ENCODE measurements at regions not wholly inside any gene's neighbourhood (a gene's known extent, or its start where the extent isn't known, plus 50 kb on each side); places are given as distances from the start of the nearest gene placed in this dataset.

DNA sequence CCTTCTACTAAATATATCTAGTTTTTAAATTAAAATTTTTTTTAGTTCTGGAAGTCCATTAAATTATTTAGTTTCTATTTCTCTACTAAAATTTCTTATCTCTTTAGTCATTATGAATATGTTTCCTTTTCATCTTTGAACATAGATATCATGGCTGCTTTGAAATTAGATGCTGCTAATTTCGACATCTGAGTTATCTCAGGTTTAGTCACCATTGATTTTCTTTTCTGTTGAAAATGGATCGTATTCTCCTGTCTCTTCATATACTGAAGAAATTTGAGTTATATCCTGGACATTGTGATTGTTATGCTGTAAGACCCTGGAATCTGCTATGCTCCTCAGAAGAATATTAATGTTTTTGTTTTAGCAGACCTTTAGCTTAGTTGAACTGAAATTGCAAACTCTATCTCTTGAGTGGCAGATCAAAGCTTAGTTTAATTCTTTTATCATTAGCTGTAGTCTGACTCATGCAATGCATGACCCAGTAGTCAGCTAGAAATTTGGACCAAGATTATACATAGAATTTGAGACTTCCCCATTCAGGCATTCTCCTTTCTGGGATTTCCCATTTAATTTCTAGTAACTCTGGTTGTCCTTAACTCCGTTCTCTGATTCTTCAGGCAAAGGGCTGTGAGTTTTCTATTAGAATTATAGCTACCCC is 439.8 kb upstream of the IL12A start:
- Histone ChIP-seq H3K27ac (ENCODE audit: low read depth in 1 of 2, low read length in 2 of 2) (no peak overlapping the region), H3K4me3 (ENCODE audit: low read length in 2 of 2) (no peak overlapping the region), H3K4me1 (ENCODE audit: control insufficient read depth in 1 of 2, insufficient read depth in 2 of 2, low read length in 2 of 2) (no peaks in the 10 kb centered on the region), H3K36me3 (ENCODE audit: control insufficient read depth in 1 of 2, insufficient read depth in 2 of 2, low read length in 1 of 2) (no peaks in the 10 kb centered on the region), H3K9me3 (ENCODE audit: control insufficient read depth, low read length) (peaks cover 1% of the 10 kb centered on the region), H3K27me3 (ENCODE audit: control insufficient read depth in 1 of 2, insufficient read depth in 2 of 2, low read length in 1 of 2) (no peaks in the 10 kb centered on the region)
- 82% methylated on average over 3 of the region's 3 CpGs for WGBS, 2 donors
- intact Hi-C loops (cut with DNase I), result no loop called here
- DNase-seq, result no peak
- no peak for ATAC-seq (ENCODE audit: low FRiP score)

DNA sequence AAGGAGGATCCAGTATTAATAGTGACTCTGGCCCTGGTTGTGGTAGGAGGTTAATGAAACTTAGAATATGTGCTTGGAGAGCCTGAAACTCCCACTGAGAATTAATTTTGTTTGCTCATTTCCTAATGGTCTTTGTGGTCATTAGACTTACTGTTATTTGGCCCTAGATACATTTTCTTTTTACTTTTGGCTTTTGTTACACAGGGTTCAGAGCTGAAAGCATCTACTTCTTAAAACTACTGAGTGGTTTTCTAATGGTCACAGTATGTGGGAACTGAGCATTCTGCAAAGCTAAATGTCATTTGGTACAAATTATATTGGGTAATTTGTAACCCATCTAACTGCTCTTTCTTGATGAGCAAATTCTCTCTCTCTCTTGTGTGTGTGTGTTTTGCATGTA is 433.4 kb upstream of the IL12A start:
- no peak overlapping the region for H3K4me3 ChIP-seq (ENCODE audit: low read length in 2 of 2)
- H3K36me3 ChIP-seq (ENCODE audit: control insufficient read depth in 1 of 2, insufficient read depth in 2 of 2, low read length in 1 of 2), result no peaks in the 10 kb centered on the region
- intact Hi-C loops (cut with DNase I), result no loop called here
- H3K27ac ChIP-seq (ENCODE audit: low read depth in 1 of 2, low read length in 2 of 2), result no peak overlapping the region
- no peak for ATAC-seq (ENCODE audit: low FRiP score)
- no peaks in the 10 kb centered on the region for H3K27me3 ChIP-seq (ENCODE audit: control insufficient read depth in 1 of 2, insufficient read depth in 2 of 2, low read length in 1 of 2)
- DNase-seq, result no peak
- H3K9me3 ChIP-seq (ENCODE audit: control insufficient read depth, low read length), result no peaks in the 10 kb centered on the region
- no peaks in the 10 kb centered on the region for H3K4me1 ChIP-seq (ENCODE audit: control insufficient read depth in 1 of 2, insufficient read depth in 2 of 2, low read length in 2 of 2)

DNA sequence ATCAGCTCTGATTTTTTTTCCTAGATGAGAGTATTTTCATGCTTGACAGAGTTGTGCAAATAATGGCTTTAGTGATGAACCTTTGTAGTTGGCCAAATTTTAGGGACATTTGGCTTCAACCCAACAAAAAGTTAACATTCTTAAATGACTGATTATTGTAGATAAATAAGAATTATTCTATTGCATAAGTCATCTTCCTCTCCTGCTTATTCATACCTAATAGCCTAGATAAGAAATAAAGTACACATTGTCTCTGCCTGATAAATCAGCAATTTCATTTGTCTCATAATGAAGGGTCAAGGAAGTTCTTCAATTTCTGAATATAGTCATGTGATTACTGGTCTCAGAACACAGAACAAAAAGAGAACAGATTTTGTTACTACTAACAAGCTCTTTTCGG is 428.9 kb upstream of the IL12A start:
- Histone ChIP-seq H3K27ac (ENCODE audit: low read depth in 1 of 2, low read length in 2 of 2) (no peak overlapping the region), H3K36me3 (ENCODE audit: control insufficient read depth in 1 of 2, insufficient read depth in 2 of 2, low read length in 1 of 2) (no peaks in the 10 kb centered on the region), H3K4me3 (ENCODE audit: low read length in 2 of 2) (no peak overlapping the region), H3K27me3 (ENCODE audit: control insufficient read depth in 1 of 2, insufficient read depth in 2 of 2, low read length in 1 of 2) (no peaks in the 10 kb centered on the region), H3K4me1 (ENCODE audit: control insufficient read depth in 1 of 2, insufficient read depth in 2 of 2, low read length in 2 of 2) (no peaks in the 10 kb centered on the region), H3K9me3 (ENCODE audit: control insufficient read depth, low read length) (no peaks in the 10 kb centered on the region)
- DNase-seq (no peak), ATAC-seq (ENCODE audit: low FRiP score) (no peak)
- intact Hi-C loops (cut with DNase I), result no loop called here
- WGBS, 2 donors, result 84 to 86% methylated on average over 1 of the region's 1 CpG

DNA sequence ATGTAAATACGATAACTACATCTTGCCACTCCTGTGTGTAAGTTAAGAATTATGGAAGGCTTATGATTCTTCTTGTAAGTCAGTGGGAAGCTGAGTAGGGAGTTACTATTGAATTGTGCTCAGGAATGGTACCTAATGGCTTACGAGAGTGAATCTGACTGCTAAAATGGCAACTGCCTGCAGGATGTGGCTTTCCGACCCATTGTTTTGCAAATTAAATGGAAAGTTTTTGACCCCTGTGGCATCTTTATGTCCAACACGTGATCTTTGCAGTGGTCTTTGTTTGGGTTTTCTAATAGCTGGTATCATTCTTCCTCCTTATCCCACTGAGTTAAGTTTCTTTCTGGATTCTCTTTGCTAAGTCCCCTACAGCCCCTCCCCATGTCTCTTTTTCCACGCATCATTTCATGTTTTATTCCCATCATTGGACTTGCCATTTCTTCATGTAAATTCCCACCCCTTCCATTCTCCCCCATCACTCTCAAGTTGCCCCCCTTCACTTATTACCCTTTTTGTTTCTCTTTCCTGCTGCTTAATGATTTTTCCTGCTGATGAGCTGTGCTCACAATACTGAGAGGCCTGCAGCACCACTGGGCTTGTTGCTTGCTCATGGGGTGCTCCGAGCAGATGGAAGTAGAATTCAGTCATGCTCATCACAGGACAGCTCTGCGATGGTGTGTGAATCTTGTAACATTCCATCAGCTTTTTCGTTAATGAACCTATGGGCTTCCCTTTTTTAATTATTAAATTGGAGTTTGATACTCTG is 428.2 kb upstream of the IL12A start:
- Histone ChIP-seq H3K9me3 (ENCODE audit: control insufficient read depth, low read length) (no peaks in the 10 kb centered on the region), H3K4me3 (ENCODE audit: low read length in 2 of 2) (no peak overlapping the region), H3K27ac (ENCODE audit: low read depth in 1 of 2, low read length in 2 of 2) (no peak overlapping the region), H3K4me1 (ENCODE audit: control insufficient read depth in 1 of 2, insufficient read depth in 2 of 2, low read length in 2 of 2) (no peaks in the 10 kb centered on the region), H3K27me3 (ENCODE audit: control insufficient read depth in 1 of 2, insufficient read depth in 2 of 2, low read length in 1 of 2) (no peaks in the 10 kb centered on the region), H3K36me3 (ENCODE audit: control insufficient read depth in 1 of 2, insufficient read depth in 2 of 2, low read length in 1 of 2) (no peaks in the 10 kb centered on the region)
- ATAC-seq (ENCODE audit: low FRiP score) (no peak), DNase-seq (no peak)
- WGBS, 2 donors, result 48% methylated on average over 8 of the region's 8 CpGs
- intact Hi-C loops (cut with DNase I), result no loop called here

DNA sequence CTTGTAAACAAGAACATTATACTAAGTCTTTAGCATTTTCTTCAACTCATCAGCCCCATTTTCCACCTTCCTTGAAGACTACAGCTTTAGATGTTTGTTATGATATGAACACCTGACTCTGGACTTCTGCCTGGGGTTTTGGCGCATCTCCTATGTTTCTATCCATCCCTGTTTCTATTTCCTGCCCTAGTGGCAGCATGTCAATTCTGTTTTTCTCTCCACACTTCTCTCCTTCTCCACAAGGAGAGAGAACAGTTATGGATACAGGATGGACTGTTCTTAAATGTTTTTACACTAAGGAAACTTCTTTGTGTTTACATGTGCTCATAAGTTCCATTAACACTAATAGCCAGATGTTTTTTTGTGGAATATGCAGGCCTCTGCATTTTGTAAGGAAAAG is 423.3 kb upstream of the IL12A start:
- H3K4me1 ChIP-seq (ENCODE audit: control insufficient read depth in 1 of 2, insufficient read depth in 2 of 2, low read length in 2 of 2), result no peaks in the 10 kb centered on the region
- no peak for ATAC-seq (ENCODE audit: low FRiP score)
- no peaks in the 10 kb centered on the region for H3K36me3 ChIP-seq (ENCODE audit: control insufficient read depth in 1 of 2, insufficient read depth in 2 of 2, low read length in 1 of 2)
- DNase-seq, result no peak
- intact Hi-C loops (cut with DNase I), result no loop called here
- 82 to 93% methylated on average over 1 of the region's 1 CpG for WGBS, 2 donors
- H3K27ac ChIP-seq (ENCODE audit: low read depth in 1 of 2, low read length in 2 of 2), result no peak overlapping the region
- H3K27me3 ChIP-seq (ENCODE audit: control insufficient read depth in 1 of 2, insufficient read depth in 2 of 2, low read length in 1 of 2), result no peaks in the 10 kb centered on the region
- no peaks in the 10 kb centered on the region for H3K9me3 ChIP-seq (ENCODE audit: control insufficient read depth, low read length)
- H3K4me3 ChIP-seq (ENCODE audit: low read length in 2 of 2), result no peak overlapping the region

DNA sequence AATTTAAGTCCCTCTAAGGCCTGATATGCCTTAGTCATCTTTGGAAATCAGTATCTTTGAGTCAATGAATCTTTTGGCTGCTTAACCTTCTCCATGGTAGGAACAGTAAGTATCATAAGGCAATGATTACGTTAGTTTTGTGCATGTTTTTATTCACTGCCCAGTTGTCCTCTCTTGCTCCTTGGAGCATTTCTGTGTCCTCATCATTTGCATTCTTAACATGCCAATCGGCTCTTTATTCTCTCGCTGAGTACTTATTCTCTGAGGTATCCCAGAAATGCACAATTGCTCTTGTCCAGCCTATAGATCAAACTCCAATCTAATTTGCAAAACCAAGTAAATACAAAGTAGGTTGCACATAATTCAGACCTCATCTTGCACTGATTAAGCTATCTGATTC is 405.0 kb upstream of the IL12A start:
- Histone ChIP-seq H3K9me3 (ENCODE audit: control insufficient read depth, low read length) (no peaks in the 10 kb centered on the region), H3K4me1 (ENCODE audit: control insufficient read depth in 1 of 2, insufficient read depth in 2 of 2, low read length in 2 of 2) (no peaks in the 10 kb centered on the region), H3K36me3 (ENCODE audit: control insufficient read depth in 1 of 2, insufficient read depth in 2 of 2, low read length in 1 of 2) (no peaks in the 10 kb centered on the region), H3K4me3 (ENCODE audit: low read length in 2 of 2) (no peak overlapping the region), H3K27me3 (ENCODE audit: control insufficient read depth in 1 of 2, insufficient read depth in 2 of 2, low read length in 1 of 2) (no peaks in the 10 kb centered on the region), H3K27ac (ENCODE audit: low read depth in 1 of 2, low read length in 2 of 2) (no peak overlapping the region)
- DNase-seq (no peak), ATAC-seq (ENCODE audit: low FRiP score) (no peak)
- WGBS, 2 donors, result 44 to 50% methylated on average over 3 of the region's 3 CpGs
- intact Hi-C loops (cut with DNase I), result no loop called here

DNA sequence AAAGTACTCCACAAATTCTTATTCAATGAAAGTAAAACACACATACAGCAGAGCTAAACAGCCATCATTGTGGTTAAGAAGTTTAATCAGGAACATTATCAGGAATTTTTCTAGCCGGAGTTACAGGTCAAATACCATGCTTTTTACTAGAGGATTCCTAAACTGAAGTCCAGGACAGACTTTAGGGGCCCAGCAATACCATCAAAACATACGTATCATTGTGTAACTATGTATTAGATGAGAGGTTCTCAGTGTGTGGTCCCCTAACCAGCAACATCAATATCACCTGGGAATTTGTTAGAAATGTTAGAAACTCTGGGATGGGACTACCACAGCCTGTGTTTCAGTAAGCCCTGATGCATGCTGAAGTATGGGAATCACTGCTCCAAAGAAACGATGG is 404.2 kb upstream of the IL12A start:
- no peaks in the 10 kb centered on the region for H3K9me3 ChIP-seq (ENCODE audit: control insufficient read depth, low read length)
- WGBS, 2 donors, result 60 to 61% methylated on average over 3 of the region's 3 CpGs
- intact Hi-C loops (cut with DNase I), result no loop called here
- DNase-seq (no peak), ATAC-seq (ENCODE audit: low FRiP score) (no peak)
- H3K27ac ChIP-seq (ENCODE audit: low read depth in 1 of 2, low read length in 2 of 2), result no peak overlapping the region
- H3K36me3 ChIP-seq (ENCODE audit: control insufficient read depth in 1 of 2, insufficient read depth in 2 of 2, low read length in 1 of 2), result no peaks in the 10 kb centered on the region
- no peaks in the 10 kb centered on the region for H3K27me3 ChIP-seq (ENCODE audit: control insufficient read depth in 1 of 2, insufficient read depth in 2 of 2, low read length in 1 of 2)
- no peaks in the 10 kb centered on the region for H3K4me1 ChIP-seq (ENCODE audit: control insufficient read depth in 1 of 2, insufficient read depth in 2 of 2, low read length in 2 of 2)
- H3K4me3 ChIP-seq (ENCODE audit: low read length in 2 of 2), result no peak overlapping the region

DNA sequence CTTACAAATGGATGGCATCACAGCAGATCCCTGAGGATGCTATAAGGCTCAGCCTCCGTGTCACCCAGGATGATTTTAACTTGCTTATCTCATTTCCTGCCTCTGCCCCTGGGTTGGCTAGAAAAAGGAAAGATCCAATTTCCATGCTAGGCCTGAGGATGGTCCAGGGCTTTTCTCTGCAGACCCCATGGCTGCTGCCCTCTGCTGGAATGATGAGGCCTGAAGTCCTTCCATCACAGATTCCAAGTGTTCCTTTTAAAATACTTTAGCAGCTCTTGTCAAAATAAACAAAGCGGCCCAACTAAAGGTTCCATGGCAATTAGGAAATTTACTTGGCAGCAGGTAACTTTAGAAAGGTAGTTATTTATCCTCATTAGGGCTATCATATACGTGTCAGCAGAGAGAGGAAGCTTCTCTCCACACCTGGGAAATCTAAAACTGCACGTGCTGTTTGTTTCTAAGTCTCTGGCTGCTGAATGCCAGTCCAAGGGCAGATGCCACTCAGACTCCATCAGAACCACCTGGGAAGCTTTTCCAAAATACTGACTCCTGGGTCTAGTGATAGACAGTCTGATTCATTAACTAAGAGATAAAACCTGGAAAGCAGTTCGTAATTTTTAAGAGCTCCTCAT is 401.9 kb upstream of the IL12A start:
- DNase-seq (no peak), ATAC-seq (ENCODE audit: low FRiP score) (no peak)
- 31 to 35% methylated on average over 5 of the region's 5 CpGs for WGBS, 2 donors
- Histone ChIP-seq H3K27ac (ENCODE audit: low read depth in 1 of 2, low read length in 2 of 2) (no peak overlapping the region), H3K36me3 (ENCODE audit: control insufficient read depth in 1 of 2, insufficient read depth in 2 of 2, low read length in 1 of 2) (no peaks in the 10 kb centered on the region), H3K4me3 (ENCODE audit: low read length in 2 of 2) (no peak overlapping the region), H3K27me3 (ENCODE audit: control insufficient read depth in 1 of 2, insufficient read depth in 2 of 2, low read length in 1 of 2) (no peaks in the 10 kb centered on the region), H3K9me3 (ENCODE audit: control insufficient read depth, low read length) (no peaks in the 10 kb centered on the region), H3K4me1 (ENCODE audit: control insufficient read depth in 1 of 2, insufficient read depth in 2 of 2, low read length in 2 of 2) (no peaks in the 10 kb centered on the region)
- intact Hi-C loops (cut with DNase I), result no loop called here
